RWPE1 (cell line): ENCODE measurements at regions not wholly inside any gene's neighbourhood (a gene's known extent, or its start where the extent isn't known, plus 50 kb on each side); places are given as distances from the start of the nearest gene placed in this dataset.
"Not testable (repeated sequence)": the region's sequence is repeated elsewhere in the genome, so short reads cannot be mapped to it uniquely, and the experiment has no call there.

Experiments
- CTCF ChIA-PET: fragments of 350-600 bp; sonication (Branson Sonifier 250); formaldehyde crosslinking; extraction: SDS; loops from one replicate; lab custom pipeline; 2021; lab: Yijun Ruan, JAX
- POLR2A ChIA-PET: fragments of 400-600 bp; formaldehyde crosslinking; extraction: SDS; loops from one replicate; lab custom pipeline; 2020; ENCODE audit warnings: antibody characterized with exemption; ENCODE audit not compliant: low non-redundant PET; lab: Yijun Ruan, JAX
- DNase-seq: peaks from one replicate; pipeline ENCODE4 v3.0.0; 2012; ENCODE audit warnings: low spot score
- H3K27ac ChIP-seq: fragments of 450-650 bp; 2 replicates; pipeline ENCODE4 v1.5.1; 2017
- TF ChIP-seq, protein P1 (sequence below): fragments of 450-650 bp; conservative IDR thresholded peaks from 2 replicates; pipeline ENCODE4 v1.5.1; 2017; ENCODE audit warnings: low read depth, mild to moderate bottlenecking

DNA sequence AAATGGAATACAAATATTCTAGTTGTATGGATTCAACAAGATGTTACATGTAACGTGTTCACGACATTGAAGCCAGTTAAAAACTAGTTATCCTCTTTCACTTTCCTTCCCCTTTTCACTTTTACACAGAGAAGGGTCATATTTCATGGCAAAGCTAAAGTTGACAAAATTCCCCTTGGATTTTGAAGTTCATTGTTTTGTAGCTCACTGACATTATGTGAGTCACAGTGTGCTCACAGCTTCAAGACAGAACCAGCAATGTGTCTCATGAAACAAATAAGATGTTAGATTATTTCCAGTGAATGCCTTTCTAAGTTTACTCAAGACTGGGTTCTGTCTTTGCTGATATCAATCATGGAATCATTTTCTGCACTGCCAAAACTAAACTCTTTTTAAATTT is 535.5 kb upstream of the GRIN3A start:
- TF ChIP-seq, protein P1, sequence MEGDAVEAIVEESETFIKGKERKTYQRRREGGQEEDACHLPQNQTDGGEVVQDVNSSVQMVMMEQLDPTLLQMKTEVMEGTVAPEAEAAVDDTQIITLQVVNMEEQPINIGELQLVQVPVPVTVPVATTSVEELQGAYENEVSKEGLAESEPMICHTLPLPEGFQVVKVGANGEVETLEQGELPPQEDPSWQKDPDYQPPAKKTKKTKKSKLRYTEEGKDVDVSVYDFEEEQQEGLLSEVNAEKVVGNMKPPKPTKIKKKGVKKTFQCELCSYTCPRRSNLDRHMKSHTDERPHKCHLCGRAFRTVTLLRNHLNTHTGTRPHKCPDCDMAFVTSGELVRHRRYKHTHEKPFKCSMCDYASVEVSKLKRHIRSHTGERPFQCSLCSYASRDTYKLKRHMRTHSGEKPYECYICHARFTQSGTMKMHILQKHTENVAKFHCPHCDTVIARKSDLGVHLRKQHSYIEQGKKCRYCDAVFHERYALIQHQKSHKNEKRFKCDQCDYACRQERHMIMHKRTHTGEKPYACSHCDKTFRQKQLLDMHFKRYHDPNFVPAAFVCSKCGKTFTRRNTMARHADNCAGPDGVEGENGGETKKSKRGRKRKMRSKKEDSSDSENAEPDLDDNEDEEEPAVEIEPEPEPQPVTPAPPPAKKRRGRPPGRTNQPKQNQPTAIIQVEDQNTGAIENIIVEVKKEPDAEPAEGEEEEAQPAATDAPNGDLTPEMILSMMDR, result no peak
- ChIA-PET CTCF (interaction anchor here (0.5 kb wide), 1 partner anchor 220 kb away, joined by 3 read pairs; no protein-coding TSS in a partner anchor), POLR2A (no interaction called here)
- H3K27ac ChIP-seq, result no peak overlapping the region
- peak; percentile 14 for DNase-seq

DNA sequence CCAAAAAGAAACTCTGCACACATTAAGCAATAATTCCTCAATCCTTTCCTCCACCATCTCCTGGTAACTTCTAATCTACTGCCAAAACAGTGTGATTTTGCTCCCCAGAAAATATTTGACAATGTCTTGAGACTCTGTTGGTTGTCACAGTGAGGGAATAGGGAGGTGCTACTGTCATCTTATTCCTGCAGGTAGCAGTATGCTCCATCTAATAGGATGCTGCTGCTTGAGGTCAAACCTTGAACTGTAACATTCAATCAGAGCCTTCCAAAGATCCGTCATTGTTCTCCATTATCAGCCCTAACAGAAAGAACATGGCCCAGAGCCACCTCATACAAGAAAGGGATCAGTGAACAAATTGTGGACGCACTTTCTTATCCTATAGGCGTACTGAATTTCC is 514.7 kb upstream of the GRIN3A start:
- TF ChIP-seq, protein P1, result no peak
- DNase-seq, result no peak
- ChIA-PET CTCF (no interaction called here), POLR2A (no interaction called here)
- no peak overlapping the region for H3K27ac ChIP-seq

DNA sequence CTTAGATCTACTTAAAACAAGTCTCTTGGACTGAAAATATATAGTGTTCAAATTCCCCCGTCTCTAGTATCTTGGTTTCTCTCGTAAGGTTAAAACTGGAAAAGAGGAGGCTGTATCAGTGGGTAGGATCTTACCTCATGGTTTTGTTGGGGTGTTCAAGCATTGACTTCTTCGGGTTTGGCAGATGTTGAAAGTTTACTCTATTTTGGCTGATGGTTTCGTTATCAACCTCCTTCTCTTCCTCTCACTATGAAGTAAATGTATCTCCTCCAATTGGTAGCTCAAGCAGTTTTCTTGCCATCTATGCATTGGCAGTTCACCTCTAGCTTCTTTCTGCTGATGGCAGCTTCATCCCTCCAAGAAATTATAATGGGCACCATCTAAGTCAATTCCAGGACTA is 506.5 kb upstream of the GRIN3A start:
- TF ChIP-seq, protein P1, result no peak
- ChIA-PET POLR2A (no interaction called here), CTCF (no interaction called here)
- no peak for DNase-seq
- no peak overlapping the region for H3K27ac ChIP-seq

DNA sequence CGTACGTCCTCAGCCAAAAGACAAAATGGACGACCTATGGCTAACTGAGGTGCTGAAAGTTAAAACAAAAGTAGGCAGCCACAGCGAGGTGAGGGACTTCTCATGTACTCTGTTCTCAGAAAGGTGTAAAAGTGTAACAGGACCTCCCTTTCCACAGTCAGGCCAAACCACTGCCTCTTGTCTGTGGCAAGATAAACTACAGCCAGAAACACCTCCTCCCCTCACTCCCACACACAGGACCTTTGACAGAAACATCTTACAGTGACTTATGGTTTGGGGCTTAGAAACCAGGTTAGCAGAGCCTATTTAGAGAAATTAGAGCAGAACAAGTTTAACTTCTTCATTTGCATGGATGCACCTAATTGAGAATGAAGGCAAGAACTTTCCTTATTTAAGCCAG is 499.1 kb upstream of the GRIN3A start:
- ChIA-PET CTCF (no interaction called here), POLR2A (no interaction called here)
- DNase-seq, result no peak
- TF ChIP-seq, protein P1, result no peak
- H3K27ac ChIP-seq, result no peak overlapping the region

DNA sequence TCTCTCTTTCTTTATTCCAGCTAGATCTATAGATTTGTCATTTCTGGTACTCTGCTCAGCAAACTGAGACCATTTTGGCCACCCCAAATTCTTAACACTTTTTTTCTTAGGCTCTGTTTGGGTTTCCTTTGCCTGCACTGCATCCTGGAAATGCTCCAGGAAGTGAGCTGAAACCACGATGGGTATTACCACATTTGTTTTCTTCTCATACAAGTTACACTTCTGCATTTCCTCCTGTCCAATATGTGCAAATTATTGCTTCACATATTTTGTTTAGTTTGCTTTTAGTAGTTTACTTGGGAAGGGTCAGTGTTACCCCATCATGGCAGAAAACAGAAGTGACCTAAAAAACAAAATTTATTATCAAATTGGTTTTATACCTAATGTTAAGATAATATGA is 498.6 kb upstream of the GRIN3A start:
- TF ChIP-seq, protein P1, result no peak
- ChIA-PET CTCF (no interaction called here), POLR2A (no interaction called here)
- H3K27ac ChIP-seq, result no peak overlapping the region
- DNase-seq, result no peak

DNA sequence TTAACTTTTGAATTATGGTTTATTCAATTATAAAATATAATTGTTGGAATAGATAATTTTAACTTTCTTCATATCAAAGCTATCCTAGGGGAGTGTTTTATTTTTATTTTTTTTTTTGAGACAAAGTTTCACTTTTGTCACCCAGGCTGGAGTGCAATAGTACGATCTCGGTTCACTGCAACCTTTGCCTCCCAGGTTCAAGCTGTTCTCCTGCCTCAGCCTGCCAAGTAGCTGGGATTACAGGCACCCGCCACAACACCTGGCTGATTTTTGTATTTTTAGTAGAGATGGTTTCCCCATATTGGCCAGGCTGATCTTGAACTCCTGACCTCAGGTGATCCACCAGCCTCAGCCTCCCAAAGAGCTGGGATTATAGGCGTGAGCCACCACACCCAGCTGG is 489.0 kb upstream of the GRIN3A start:
- CTCF ChIA-PET, result interaction anchor here (0.6 kb wide), 1 partner anchor 452 kb away, joined by 3 read pairs; no protein-coding TSS in a partner anchor
- H3K27ac ChIP-seq, DNase-seq, POLR2A ChIA-PET: not testable (repeated sequence)

DNA sequence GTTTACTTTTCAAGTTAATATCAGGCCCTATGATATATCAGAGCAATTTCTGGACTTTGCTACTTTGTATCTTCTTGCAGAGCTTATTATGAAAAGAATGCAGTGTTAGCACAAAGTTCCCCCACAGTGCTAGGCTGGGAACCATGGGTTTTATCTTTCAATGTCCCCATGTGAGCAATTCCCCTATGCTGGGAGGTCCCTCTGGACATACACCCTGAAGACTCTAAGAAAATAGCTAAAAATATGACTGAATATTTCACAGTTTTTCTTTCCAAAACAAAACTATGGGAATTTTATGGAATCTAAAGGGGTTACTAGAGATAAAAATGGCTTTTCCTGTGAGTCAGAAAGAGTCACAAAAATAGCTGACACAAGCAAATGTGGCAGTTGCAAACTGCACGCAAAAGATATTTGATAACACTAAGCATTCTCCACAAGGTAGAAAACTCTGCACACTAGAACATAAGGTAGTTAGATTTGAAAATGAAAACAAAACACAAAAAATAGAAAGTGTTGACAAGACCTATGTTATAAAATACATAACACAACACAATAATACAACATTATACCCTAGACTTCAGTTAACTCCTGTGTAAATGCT is 487.5 kb upstream of the GRIN3A start:
- ChIA-PET POLR2A (no interaction called here), CTCF (no interaction called here)
- no peak overlapping the region for H3K27ac ChIP-seq
- TF ChIP-seq, protein P1, result no peak
- DNase-seq, result no peak

DNA sequence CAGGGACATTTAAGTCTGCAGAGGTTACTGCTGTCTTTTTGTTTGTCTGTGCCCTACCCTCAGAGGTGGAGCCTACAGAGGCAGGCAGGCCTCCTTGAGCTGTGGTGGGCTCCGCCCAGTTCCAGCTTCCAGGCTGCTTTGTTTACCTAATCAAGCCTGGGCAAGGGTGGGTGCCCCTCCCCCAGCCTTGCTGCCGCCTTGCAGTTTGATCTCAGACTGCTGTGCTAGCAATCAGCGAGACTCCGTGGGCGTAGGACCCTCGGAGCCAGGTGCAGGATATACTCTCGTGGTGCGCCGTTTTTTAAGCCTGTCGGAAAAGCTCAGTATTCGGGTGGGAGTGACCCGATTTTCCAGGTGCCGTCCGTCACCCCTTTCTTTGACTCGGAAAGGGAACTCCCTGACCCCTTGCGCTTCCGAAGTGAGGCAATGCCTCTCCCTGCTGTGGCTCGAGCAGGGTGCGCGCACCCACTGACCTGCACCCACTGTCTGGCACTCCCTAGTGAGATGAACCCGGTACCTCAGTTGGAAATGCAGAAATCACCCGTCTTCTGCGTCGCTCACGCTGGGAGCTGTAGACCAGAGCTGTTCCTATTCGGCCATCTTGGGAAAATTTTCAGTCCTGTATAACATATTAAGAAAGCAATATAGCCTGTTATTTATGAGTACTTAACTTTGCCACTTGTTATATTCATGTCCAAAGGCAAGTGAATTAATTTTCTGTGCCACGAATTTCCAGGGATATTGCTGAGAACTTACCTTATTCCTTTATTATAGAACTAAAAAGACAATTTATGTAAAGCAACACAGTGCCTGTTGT is 485.1 kb upstream of the GRIN3A start:
- CTCF ChIA-PET, result interaction anchor here (0.6 kb wide), 1 partner anchor 43 kb away, joined by 3 read pairs; no protein-coding TSS in a partner anchor
- H3K27ac ChIP-seq, POLR2A ChIA-PET, DNase-seq: not testable (repeated sequence)
